NB4 (cell line): ENCODE measurements at regions not wholly inside any gene's neighbourhood (a gene's known extent, or its start where the extent isn't known, plus 50 kb on each side); places are given as distances from the start of the nearest gene placed in this dataset.

Source experiments
- DNase-seq: peaks from one replicate; pipeline ENCODE4 v3.0.0; 2010; ENCODE audit warnings: low read depth
- H3K4me3 ChIP-seq: one replicate; pipeline ENCODE4 v1.5.1; 2011; ENCODE audit warnings: mild to moderate bottlenecking, low read depth, low read length, moderate library complexity
- CTCF ChIP-seq: IDR thresholded peaks from one replicate; pipeline ENCODE4 v1.5.1; 2012; ENCODE audit warnings: low read depth, low read length
- MYC ChIP-seq: IDR thresholded peaks from 2 replicates; pipeline ENCODE4 v1.6.1; 2011; ENCODE audit warnings: low read depth, low read length
- POLR2A ChIP-seq: IDR thresholded peaks from 2 replicates; pipeline ENCODE4 v1.6.1; 2011; ENCODE audit warnings: mild to moderate bottlenecking; ENCODE audit not compliant: insufficient read length; ENCODE audit errors: extremely low read depth
- TF ChIP-seq, protein P1 (sequence below): IDR thresholded peaks from 2 replicates; pipeline ENCODE4 v1.6.1; 2011; ENCODE audit warnings: low read depth, low read length

DNA sequence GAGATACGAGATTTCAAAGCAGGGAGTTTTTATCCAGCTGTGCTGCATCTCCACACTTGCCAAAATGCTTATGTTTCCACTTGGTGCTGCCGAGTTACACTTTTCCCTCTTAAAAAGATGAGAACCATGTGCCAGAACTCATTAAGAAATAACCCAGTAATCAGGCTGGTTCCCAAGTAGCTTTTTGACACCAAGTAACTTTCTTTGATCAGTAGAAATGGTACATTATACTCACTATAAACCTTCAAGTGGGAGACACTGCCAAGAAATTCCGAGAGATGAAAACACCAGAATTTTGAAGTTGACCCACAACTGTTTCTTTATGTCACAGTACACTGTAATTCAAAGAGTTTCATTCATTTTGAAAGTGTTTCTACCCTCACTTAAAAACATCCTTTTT is 164.6 kb upstream of the CCDC54 start:
- no peak overlapping the region for H3K4me3 ChIP-seq
- no peak for TF ChIP-seq MYC
- TF ChIP-seq CTCF, result no peak
- TF ChIP-seq, protein P1, sequence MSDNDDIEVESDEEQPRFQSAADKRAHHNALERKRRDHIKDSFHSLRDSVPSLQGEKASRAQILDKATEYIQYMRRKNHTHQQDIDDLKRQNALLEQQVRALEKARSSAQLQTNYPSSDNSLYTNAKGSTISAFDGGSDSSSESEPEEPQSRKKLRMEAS, result no peak
- TF ChIP-seq POLR2A, result no peak
- DNase-seq, result no peak

DNA sequence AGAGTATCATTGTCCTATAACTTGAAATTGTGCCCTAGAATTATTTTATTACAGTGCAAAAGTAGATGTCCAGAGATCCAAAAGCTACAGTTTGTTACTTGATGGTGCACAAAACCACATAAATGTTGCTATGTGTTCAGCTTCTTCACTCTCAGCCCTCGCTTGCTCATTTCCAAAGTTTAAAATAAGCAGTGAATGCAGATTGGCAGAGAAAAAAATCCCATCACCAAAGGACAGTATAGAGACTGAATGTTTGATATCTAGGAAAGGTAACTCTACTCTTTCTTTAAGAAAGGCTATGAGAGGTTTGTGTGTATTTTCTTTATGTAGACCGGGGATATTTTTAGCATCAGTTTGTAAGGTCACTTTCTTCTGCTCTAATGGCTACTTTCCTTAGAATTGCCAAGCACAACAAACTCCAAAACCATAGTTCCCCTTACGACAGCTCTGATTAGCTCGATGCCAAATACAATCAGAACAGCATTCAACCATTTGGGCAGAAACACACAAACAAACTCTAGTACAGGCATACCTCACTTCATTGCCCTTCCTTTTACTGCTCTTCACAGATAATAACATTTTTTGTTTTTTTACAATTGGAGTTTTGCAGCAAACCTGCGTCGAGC is 164.1 kb upstream of the CCDC54 start:
- TF ChIP-seq CTCF, result no peak
- H3K4me3 ChIP-seq, result no peak overlapping the region
- DNase-seq, result no peak

DNA sequence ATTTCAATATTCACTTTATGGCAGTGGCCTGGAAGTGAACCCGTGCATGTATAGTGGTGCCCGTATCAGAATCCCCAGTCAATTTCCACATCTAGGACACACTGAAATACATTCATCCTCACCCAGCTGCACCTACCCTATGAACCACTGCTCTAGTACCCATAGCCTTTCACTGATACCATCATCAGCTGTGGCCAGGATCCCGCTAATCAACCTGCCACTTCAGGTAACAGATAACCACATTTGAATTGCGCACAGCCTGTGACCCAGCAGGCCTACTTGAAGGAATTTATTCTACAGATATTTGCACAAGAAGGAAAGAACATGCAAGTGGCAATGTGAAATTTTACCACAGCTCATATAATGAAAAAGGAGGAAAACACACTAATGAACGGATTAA is 161.0 kb upstream of the CCDC54 start:
- no peak for DNase-seq
- TF ChIP-seq MYC, result no peak
- TF ChIP-seq, protein P1, result no peak
- no peak for TF ChIP-seq POLR2A
- TF ChIP-seq CTCF, result no peak
- H3K4me3 ChIP-seq, result no peak overlapping the region

DNA sequence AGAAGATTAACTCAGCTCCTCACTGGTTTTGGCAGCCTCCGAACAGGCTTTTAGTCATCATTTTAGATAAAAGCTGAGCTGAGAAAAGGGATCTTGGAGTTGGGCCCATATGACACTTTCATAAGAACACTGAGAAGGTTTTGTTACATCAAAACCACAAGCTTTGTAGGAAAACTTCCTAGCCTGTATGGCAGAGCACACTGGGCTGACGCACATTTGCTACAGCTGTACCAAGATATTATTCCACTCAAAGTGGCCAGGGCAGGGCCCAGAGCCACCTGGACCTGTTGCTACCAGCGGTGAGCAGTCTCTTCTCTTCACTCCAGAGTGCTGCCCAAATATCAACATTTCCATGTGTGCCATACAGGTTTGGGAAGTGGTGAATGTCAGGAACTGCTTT is 160.5 kb upstream of the CCDC54 start:
- TF ChIP-seq CTCF (no peak), POLR2A (no peak), MYC (no peak)
- TF ChIP-seq, protein P1, result no peak
- DNase-seq, result no peak
- H3K4me3 ChIP-seq, result no peak overlapping the region

- no peak for DNase-seq
- no peak overlapping the region for H3K4me3 ChIP-seq
- TF ChIP-seq MYC, result no peak
- no peak for TF ChIP-seq CTCF
- TF ChIP-seq, protein P1, result no peak
- TF ChIP-seq POLR2A, result no peak
These were observed 160.1 kb upstream of the CCDC54 start for GRCh38 chr3:107217172-107217571.

- no peak overlapping the region for H3K4me3 ChIP-seq
- TF ChIP-seq CTCF, result no peak
- TF ChIP-seq POLR2A, result no peak
- TF ChIP-seq, protein P1, result no peak
- no peak for TF ChIP-seq MYC
- no peak for DNase-seq
These were observed 158.4 kb upstream of the CCDC54 start for GRCh38 chr3:107218864-107219269.
